Stimulated activated effector memory CD8-positive, alpha-beta T cell treated with anti-CD3 and anti-CD28 coated beads, Interleukin-12 subunit alpha, Interleukin-12 subunit beta, amount 100 ng/mL, for 72 hours (primary cell): ENCODE measurements at regions not wholly inside any gene's neighbourhood (a gene's known extent, or its start where the extent isn't known, plus 50 kb on each side); places are given as distances from the start of the nearest gene placed in this dataset.

Source experiments
- ATAC-seq: fragments of 150-1000 bp; cut with Tn5 transposase; 2 replicates; pipeline ENCODE4 v1.10.0; 2021
- DNase-seq, 2 donors: peaks; one replicate each; pipeline ENCODE4 v3.0.0; 2021 to 2022; ENCODE audit warnings: low spot score in 2 of 2
- H3K27ac Mint-ChIP-seq: one replicate; pipeline ENCODE4 v1.8.0; 2022; ENCODE audit warnings: mild to moderate bottlenecking, mixed read lengths
- H3K36me3 Mint-ChIP-seq: one replicate; pipeline ENCODE4 v1.8.0; 2022; ENCODE audit warnings: mild to moderate bottlenecking, mixed read lengths
- H3K4me1 Mint-ChIP-seq: one replicate; pipeline ENCODE4 v1.8.0; 2022; ENCODE audit warnings: mixed read lengths
- H3K4me3 Mint-ChIP-seq: one replicate; pipeline ENCODE4 v1.8.0; 2022; ENCODE audit warnings: mild to moderate bottlenecking, mixed read lengths
- H3K9me3 Mint-ChIP-seq: one replicate; pipeline ENCODE4 v1.8.0; 2022; ENCODE audit warnings: mixed read lengths

DNA sequence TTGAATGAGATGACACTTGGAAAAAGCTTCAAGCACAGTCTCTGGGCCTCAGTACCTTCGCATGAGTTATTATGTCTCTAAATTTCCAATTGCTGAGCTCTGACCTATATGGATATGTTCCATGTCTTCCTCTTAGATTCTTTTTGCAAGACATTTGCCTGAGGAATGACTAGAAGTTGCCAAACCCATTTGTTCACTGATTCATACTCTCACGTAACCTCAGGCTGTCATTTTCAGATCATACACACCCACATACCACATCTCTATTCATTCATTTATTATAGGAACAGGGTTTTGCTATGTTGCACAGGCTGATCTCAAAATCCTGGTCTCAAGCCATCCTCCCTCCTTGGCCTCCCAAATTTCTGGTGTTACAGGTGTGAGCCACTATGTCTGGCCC, 2137.1 kb upstream of the TENM3 start:
- Mint-ChIP-seq H3K4me3 (no peak overlapping the region), H3K4me1 (no peaks in the 10 kb centered on the region), H3K36me3 (no peaks in the 10 kb centered on the region), H3K27ac (no peak overlapping the region), H3K9me3 (peaks cover 25% of the 10 kb centered on the region)
- DNase-seq (no peak), ATAC-seq (no peak)

DNA sequence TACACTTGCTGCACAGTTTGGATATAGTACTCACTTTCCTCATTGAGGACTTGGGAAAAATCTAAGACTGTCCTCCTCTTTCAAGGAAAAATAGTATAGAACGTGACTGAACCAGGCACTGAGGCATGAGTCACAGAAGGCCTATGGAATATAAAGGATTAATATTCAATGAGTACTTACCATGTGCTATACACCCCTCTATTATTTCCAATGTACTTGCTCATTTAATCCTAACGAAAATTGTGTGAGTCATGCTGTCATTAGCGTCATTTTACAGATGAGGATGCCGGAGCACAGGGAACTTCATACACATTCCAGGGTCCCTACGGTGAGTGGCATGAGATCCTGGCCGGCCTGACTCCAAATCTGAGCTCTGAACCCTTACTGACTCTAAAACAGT, 2136.2 kb upstream of the TENM3 start:
- no peaks in the 10 kb centered on the region for H3K36me3 Mint-ChIP-seq
- no peak for ATAC-seq
- H3K27ac Mint-ChIP-seq: no peak overlapping the region
- no peaks in the 10 kb centered on the region for H3K4me1 Mint-ChIP-seq
- peaks cover 30% of the 10 kb centered on the region for H3K9me3 Mint-ChIP-seq
- no peak overlapping the region for H3K4me3 Mint-ChIP-seq
- DNase-seq: no peak

DNA sequence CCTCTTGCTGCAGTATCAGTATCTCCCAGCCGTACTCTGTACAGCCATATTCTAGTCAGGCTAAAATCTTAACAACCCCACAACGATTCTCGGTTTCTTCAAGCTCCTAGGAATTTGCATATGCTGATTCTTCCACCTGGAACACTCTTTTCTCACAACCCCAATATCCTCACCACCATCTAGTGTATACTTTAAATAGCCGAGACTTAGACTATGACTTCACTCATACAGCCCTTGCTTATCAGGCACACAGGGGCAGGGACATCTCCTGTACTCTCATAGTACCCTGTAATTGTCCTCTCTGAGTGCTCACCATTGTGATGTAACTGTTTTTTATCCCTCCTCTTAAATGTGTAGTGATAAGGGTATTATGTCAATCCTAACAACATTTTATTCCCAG, 2126.4 kb upstream of the TENM3 start:
- H3K9me3 Mint-ChIP-seq: peaks cover 7% of the 10 kb centered on the region
- no peak for ATAC-seq
- H3K36me3 Mint-ChIP-seq: no peaks in the 10 kb centered on the region
- no peaks in the 10 kb centered on the region for H3K4me1 Mint-ChIP-seq
- no peak overlapping the region for H3K27ac Mint-ChIP-seq
- H3K4me3 Mint-ChIP-seq: no peak overlapping the region
- no peak for DNase-seq

DNA sequence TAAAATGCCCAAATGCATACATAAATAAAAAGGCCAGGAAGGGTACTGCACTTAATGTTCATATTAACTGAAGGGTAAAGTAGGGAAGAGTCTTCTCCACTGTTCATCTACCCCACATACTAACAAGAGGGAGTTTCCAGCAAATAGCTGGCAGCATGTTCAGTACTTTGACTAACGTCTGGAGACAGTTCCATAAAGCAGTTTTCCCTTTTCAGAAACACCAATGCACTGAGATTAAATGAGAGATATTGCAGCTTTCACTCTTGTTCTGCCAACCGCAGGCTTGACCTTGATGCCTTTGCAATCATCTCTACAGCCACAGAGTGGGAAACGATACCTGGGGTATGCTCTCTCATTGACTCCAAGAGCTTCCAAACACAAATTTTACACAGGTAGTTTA, 2123.1 kb upstream of the TENM3 start:
- Mint-ChIP-seq H3K36me3 (no peaks in the 10 kb centered on the region), H3K4me3 (no peak overlapping the region), H3K4me1 (no peaks in the 10 kb centered on the region), H3K9me3 (peaks cover 13% of the 10 kb centered on the region), H3K27ac (no peak overlapping the region)
- ATAC-seq: no peak
- DNase-seq: no peak

DNA sequence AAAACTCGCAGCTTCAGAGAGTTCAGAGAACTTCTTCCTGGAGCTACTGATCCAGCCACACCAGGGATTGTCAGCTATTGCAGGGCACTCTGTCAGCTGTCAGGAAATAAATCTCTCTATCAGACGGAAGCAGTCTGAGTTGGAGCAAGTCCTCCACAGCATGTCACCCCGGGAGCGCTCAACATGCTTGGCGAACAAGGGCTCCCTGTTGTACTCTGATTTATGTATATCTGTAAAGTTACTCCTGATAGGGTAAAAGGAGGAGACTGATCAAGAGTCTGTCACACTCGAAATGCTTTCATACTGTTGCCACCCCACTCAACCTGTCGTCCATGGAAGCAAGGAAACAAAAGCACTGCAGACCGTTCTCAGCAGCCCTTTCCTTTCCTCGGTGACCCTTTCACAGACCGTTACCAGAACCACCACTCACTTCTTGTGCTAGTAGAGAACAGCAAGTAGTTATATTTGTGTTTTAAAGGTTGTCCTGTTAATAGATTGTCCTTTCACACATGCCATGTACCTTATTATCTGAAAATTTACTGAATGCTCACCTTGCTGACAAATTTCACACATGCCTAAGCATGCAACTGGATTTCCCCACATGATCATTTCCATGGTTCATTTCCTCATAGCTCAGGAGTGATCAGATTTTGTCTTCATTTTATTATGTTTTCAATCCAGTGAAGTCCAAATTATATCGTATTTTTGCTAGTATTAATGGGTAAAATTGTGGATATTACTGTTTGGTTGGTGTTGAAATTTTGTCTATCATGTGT, 2108.9 kb upstream of the TENM3 start:
- DNase-seq: no peak
- no peak overlapping the region for H3K27ac Mint-ChIP-seq
- peaks cover 8% of the 10 kb centered on the region for H3K9me3 Mint-ChIP-seq
- H3K4me1 Mint-ChIP-seq: no peaks in the 10 kb centered on the region
- H3K4me3 Mint-ChIP-seq: no peak overlapping the region
- H3K36me3 Mint-ChIP-seq: no peaks in the 10 kb centered on the region
- ATAC-seq: no peak

DNA sequence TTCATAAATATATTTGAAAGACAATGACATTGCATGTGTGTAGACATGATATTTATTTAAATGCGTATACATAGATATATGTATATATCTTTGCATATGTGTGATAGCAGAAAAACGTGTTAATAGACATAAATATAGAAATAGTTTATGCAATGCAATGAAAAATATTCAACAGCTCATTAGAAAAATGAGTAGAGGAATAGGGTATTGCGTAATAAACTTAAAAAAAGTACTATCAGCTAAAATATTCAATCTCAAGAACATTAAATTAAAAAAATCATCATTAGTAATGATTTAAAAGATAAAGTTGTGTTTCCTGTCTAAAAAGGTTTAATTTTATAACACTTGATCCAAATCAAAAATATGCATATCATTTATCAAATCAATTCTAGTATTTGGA, 2101.5 kb upstream of the TENM3 start:
- no peak for ATAC-seq
- no peaks in the 10 kb centered on the region for H3K4me1 Mint-ChIP-seq

DNA sequence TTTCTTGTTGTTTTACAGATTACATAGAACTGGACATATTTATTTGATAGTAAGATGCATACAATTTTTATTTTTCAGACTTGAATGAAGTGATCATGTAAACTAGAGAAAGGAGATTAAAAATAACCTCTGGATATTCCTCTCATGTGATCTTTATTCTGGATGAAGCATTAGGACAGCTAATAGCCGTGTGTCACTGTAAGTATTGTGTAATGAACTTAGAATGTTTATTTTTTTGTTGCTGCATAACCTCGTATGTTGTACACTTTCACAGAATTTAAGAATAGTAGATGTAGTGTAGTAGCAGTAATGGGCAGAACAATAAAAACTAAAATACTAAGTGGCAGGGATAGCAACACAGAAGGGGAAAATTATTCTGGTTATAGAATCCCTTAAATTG, 2094.5 kb upstream of the TENM3 start:
- ATAC-seq: no peak
- Mint-ChIP-seq H3K27ac (no peak overlapping the region), H3K4me1 (no peaks in the 10 kb centered on the region), H3K36me3 (no peaks in the 10 kb centered on the region), H3K4me3 (no peak overlapping the region), H3K9me3 (peaks cover 3% of the 10 kb centered on the region)
- no peak for DNase-seq

More for the DNA sequence above, 2101.5 kb upstream of the TENM3 start:
- Mint-ChIP-seq H3K9me3 (peaks cover 14% of the 10 kb centered on the region), H3K4me3 (no peak overlapping the region), H3K36me3 (no peaks in the 10 kb centered on the region), H3K27ac (no peak overlapping the region)
- DNase-seq: no peak

DNA sequence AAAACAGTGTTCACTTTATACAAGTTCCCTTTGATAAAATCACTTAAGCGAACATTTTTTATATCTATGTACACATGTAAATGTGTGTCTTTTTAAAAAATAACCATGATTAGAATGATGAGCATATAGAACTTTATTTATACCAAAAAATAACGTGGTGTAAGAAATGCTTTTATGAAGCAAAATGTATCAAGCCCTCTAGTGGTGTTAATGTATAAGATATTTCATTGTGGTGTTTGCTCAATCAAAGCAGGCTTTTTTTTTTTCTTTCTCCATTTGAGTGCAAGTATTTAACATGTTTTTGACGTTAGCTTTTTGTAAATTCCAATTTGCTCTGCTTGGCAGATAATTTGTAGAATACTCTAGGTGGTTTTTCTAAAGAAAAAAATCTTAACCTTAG, 2092.4 kb upstream of the TENM3 start:
- DNase-seq (no peak), ATAC-seq (no peak)
- Mint-ChIP-seq H3K36me3 (no peaks in the 10 kb centered on the region), H3K4me1 (no peaks in the 10 kb centered on the region), H3K4me3 (no peak overlapping the region), H3K9me3 (peaks cover 4% of the 10 kb centered on the region), H3K27ac (no peak overlapping the region)

DNA sequence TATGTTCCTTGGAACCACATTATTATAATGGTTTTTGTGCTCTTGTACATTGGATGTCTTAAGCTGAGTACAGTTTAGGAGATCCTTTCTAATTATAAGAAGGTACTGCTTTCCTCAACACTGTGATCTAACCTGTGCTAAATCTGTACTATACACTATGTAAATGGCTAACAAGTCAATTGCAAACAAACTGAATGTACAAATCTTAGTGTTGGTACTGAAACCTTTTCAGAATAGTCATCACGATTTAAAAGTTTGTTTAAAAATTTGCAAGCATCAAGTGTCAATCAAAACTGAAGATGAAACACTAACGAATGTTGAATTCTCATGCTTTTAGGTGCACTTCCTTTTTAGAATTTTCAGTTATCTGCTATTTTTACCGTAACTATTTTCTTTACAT, 2090.4 kb upstream of the TENM3 start:
- DNase-seq (no peak), ATAC-seq (no peak)
- H3K27ac Mint-ChIP-seq: no peak overlapping the region
- no peak overlapping the region for H3K4me3 Mint-ChIP-seq
- peaks cover 4% of the 10 kb centered on the region for H3K9me3 Mint-ChIP-seq
- H3K36me3 Mint-ChIP-seq: no peaks in the 10 kb centered on the region
- H3K4me1 Mint-ChIP-seq: no peaks in the 10 kb centered on the region

DNA sequence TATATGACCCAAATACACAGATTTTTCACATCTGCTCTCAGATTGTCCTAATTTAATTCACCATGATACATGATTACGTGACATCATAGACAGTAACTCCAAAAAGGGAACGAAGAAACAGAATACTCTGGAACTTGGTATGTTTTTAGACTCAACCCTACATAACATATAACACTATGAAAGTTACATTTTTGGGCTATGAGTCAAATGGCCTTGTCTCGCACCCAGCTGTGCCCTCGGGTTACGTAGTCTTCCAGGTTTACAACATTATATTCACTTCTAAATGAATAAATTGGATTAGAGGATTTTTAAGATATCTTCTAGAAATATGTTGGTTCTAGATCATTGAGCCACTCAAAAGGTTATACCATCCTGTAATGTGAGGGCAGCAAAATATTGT, 2089.6 kb upstream of the TENM3 start:
- Mint-ChIP-seq H3K4me1 (no peaks in the 10 kb centered on the region), H3K4me3 (no peak overlapping the region), H3K9me3 (peaks cover 4% of the 10 kb centered on the region), H3K36me3 (no peaks in the 10 kb centered on the region), H3K27ac (no peak overlapping the region)
- DNase-seq (no peak), ATAC-seq (no peak)

DNA sequence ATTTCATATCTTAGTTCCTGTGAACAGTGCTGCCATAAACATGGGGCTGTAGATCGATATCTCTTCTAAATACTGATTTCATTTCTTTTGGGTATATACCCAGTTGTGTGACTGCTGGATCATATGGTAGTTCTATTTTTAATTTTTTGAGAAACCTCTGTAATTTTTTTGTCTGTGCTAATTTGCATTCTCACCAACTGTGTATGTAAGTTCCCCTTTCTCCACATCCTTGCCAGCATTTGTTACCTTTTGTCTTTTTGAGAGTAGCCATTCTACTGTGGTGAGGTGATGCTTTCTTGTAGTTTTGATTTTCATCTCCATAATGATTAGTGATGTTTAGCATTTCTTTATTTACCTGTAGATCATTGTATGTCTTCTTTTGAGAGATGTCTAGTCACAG, 2086.5 kb upstream of the TENM3 start:
- Mint-ChIP-seq H3K4me1 (no peaks in the 10 kb centered on the region), H3K36me3 (no peaks in the 10 kb centered on the region), H3K27ac (no peak overlapping the region), H3K4me3 (no peak overlapping the region), H3K9me3 (peaks cover 8% of the 10 kb centered on the region)
- ATAC-seq (no peak), DNase-seq (no peak)

DNA sequence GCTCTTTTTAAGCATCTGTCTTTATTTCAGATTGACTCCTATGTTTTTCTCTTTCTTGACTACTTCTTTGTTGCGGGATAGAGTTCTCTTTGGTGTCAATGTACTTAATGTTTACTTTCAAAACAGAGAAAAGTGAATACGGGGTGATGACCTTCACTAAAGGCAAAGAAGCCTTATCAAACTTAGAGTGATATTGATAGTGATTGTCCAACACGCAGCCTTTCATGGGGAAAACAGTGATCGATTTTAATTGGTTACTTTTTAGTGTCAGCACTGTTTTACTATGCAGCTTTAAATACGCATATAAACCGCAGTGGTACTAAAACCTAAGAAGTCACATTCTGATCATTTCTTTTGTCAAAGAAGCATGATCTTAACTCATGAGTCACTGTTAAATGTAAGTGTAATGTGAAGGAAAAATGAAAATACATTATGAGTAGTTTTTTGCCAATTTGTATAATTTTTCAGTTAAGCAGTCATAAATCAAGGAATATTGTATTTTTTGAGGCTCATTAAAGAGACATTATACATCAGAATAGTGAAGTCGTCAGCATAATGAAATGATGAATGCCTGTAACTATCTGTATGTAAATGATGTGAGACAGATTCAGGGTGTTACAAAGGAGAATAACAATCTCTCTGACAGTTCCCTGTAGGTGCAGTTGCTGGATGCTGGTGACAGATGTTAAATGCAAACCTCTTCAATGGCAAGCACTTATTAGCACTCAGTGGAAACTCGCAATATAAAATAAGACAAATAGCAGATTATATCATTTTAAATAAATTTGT, 2082.8 kb upstream of the TENM3 start:
- ATAC-seq (no peak), DNase-seq (no peak)
- Mint-ChIP-seq H3K9me3 (peaks cover 3% of the 10 kb centered on the region), H3K36me3 (no peaks in the 10 kb centered on the region), H3K4me1 (no peaks in the 10 kb centered on the region), H3K27ac (no peak overlapping the region), H3K4me3 (no peak overlapping the region)

DNA sequence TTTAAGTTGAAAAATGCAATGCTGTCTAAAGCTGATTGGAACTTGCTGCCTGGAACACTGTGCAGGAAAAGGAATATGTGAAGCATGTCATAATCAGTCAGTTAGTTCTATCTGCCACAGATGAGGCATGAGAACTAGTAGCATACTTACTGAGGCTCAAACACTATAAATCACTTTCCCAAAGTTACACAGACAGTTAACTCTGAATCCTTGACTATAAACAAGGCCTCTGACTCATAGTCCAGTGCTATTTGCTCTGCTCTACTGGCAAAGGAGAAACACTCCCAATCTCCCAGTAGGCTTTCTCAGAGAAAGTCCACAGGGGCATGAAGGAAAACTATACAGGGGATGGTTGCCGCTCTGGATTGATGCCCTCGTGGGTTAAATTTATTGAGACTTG, 2078.4 kb upstream of the TENM3 start:
- ATAC-seq: no peak
- peaks cover 17% of the 10 kb centered on the region for H3K9me3 Mint-ChIP-seq
- H3K36me3 Mint-ChIP-seq: no peaks in the 10 kb centered on the region
- DNase-seq: no peak
- H3K27ac Mint-ChIP-seq: no peak overlapping the region
- H3K4me1 Mint-ChIP-seq: no peaks in the 10 kb centered on the region
- H3K4me3 Mint-ChIP-seq: no peak overlapping the region

DNA sequence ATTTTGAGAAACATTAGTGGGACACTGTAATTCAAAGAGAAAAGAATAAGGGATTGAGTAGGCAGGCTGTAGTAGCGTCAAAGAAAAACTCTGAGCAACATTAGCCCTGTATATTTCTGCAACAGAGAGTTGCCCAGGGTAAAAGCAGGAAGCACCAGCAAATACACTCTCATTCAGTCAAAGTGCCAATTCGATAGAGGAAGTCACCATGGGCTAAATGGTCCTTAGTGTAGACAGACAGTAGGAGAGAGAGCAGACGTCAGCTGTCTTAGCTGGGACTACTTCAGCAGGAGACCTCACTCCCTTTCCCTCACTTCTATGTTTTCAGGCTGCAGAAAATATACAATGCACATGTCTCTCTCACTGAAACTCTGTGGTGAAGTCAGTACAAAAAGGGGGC, 2073.8 kb upstream of the TENM3 start:
- no peak overlapping the region for H3K27ac Mint-ChIP-seq
- no peaks in the 10 kb centered on the region for H3K36me3 Mint-ChIP-seq
- no peaks in the 10 kb centered on the region for H3K4me1 Mint-ChIP-seq
- DNase-seq: no peak
- no peak overlapping the region for H3K4me3 Mint-ChIP-seq
- no peak for ATAC-seq
- H3K9me3 Mint-ChIP-seq: peaks cover 18% of the 10 kb centered on the region

DNA sequence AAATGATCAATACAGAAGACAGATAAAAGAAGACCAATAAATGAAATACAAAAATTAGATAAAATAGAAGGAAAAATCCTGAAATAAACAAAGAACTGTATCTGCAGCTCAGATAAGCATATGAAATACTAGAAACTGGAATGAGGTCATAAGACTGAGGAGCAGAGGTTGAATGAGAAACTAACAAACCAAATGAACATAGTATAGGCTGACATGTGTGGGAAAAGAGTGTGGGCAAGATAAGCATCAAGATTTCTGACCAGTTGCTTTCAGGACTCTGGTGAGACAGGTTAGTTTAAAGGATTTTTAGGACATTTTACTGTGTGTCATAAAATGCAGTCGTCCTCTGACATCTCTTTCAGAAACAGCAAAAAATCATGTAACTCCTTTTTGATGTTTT, 2073.2 kb upstream of the TENM3 start:
- Mint-ChIP-seq H3K9me3 (peaks cover 18% of the 10 kb centered on the region), H3K4me3 (no peak overlapping the region), H3K4me1 (no peaks in the 10 kb centered on the region), H3K36me3 (no peaks in the 10 kb centered on the region), H3K27ac (no peak overlapping the region)
- ATAC-seq (no peak), DNase-seq (no peak)

DNA sequence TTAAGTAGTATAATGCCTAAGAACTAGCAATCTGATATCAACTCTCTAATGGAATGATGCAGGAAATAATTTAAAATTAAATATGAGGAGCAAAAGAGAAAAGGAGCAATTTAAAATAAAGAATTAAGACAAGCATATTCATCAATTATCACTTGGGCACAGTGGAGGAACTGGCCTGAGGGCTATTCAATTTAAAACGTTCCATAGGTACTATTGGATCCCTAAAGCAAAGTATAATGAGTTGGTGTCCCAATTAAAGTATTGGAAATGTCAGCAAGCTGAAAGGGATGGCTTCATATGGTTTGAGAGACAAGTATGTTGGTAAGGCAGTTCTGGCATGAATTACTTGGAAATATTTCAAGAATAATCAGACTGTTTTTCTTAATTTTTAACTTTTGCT, 2064.1 kb upstream of the TENM3 start:
- DNase-seq (no peak), ATAC-seq (no peak)
- Mint-ChIP-seq H3K9me3 (peaks cover 15% of the 10 kb centered on the region), H3K27ac (no peak overlapping the region), H3K36me3 (no peaks in the 10 kb centered on the region), H3K4me1 (no peaks in the 10 kb centered on the region), H3K4me3 (no peak overlapping the region)
